ENCODE measurements at regions not wholly inside any gene's neighbourhood (a gene's known extent, or its start where the extent isn't known, plus 50 kb on each side); places are given as distances from the start of the nearest gene placed in this dataset.

GRCh38 chr13:70571221-70571620, 463.0 kb upstream of the KLHL1 start:
- CTCF ChIA-PET, result no interaction called here
- Mint-ChIP-seq H3K27me3 (ENCODE audit: unreplicated experiment) (no peaks in the 10 kb centered on the region), H3K27ac (ENCODE audit: unreplicated experiment) (no peak overlapping the region), H3K4me1 (ENCODE audit: low read depth, unreplicated experiment) (no peaks in the 10 kb centered on the region), H3K4me3 (ENCODE audit: low read depth, unreplicated experiment) (no peak overlapping the region), H3K9me3 (ENCODE audit: low read depth, unreplicated experiment) (no peaks in the 10 kb centered on the region), H3K36me3 (ENCODE audit: insufficient read depth, unreplicated experiment) (no peaks in the 10 kb centered on the region)
- DNase-seq, result no peak
- no TSS peak for BruUV-seq (replicated peaks)
- intact Hi-C loops (cut with micrococcal nuclease; ENCODE audit: unreplicated experiment), result no loop called here
- no peak for TF ChIP-seq CTCF (IDR thresholded peaks at IDR 0.05; ENCODE audit: unreplicated experiment)

- H3K9me3 Mint-ChIP-seq (ENCODE audit: low read depth, unreplicated experiment), result no peaks in the 10 kb centered on the region
- CTCF ChIA-PET, result no interaction called here
- H3K36me3 Mint-ChIP-seq (ENCODE audit: insufficient read depth, unreplicated experiment), result no peaks in the 10 kb centered on the region
- H3K27ac Mint-ChIP-seq (ENCODE audit: unreplicated experiment), result no peak overlapping the region
- H3K4me3 Mint-ChIP-seq (ENCODE audit: low read depth, unreplicated experiment), result no peak overlapping the region
- no peak for TF ChIP-seq CTCF (IDR thresholded peaks at IDR 0.05; ENCODE audit: unreplicated experiment)
- intact Hi-C loops (cut with micrococcal nuclease; ENCODE audit: unreplicated experiment), result loop anchor here (5.0 to 10.0 kb wide), 4 partner anchors 234 to 1031 kb away; no protein-coding TSS in a partner anchor
- BruUV-seq (replicated peaks), result no TSS peak
- no peak for DNase-seq
- H3K27me3 Mint-ChIP-seq (ENCODE audit: unreplicated experiment), result no peaks in the 10 kb centered on the region
- no peaks in the 10 kb centered on the region for H3K4me1 Mint-ChIP-seq (ENCODE audit: low read depth, unreplicated experiment)
Measured at GRCh38 chr13:70568571-70568970, 460.3 kb upstream of the KLHL1 start.

GRCh38 chr13:70544706-70545105, 436.5 kb upstream of the KLHL1 start:
- CTCF ChIA-PET, result no interaction called here
- Mint-ChIP-seq H3K27ac (ENCODE audit: unreplicated experiment) (no peak overlapping the region), H3K4me1 (ENCODE audit: low read depth, unreplicated experiment) (no peaks in the 10 kb centered on the region), H3K27me3 (ENCODE audit: unreplicated experiment) (no peaks in the 10 kb centered on the region), H3K36me3 (ENCODE audit: insufficient read depth, unreplicated experiment) (no peaks in the 10 kb centered on the region), H3K4me3 (ENCODE audit: low read depth, unreplicated experiment) (no peak overlapping the region), H3K9me3 (ENCODE audit: low read depth, unreplicated experiment) (no peaks in the 10 kb centered on the region)
- TF ChIP-seq CTCF (IDR thresholded peaks at IDR 0.05; ENCODE audit: unreplicated experiment), result no peak
- intact Hi-C loops (cut with micrococcal nuclease; ENCODE audit: unreplicated experiment), result no loop called here
- no peak for DNase-seq
- BruUV-seq (replicated peaks), result no TSS peak

GRCh38 chr13:70541451-70541850, 433.2 kb upstream of the KLHL1 start:
- CTCF ChIA-PET, result no interaction called here
- no peak for DNase-seq
- no TSS peak for BruUV-seq (replicated peaks)
- no peaks in the 10 kb centered on the region for H3K36me3 Mint-ChIP-seq (ENCODE audit: insufficient read depth, unreplicated experiment)
- intact Hi-C loops (cut with micrococcal nuclease; ENCODE audit: unreplicated experiment), result no loop called here
- no peaks in the 10 kb centered on the region for H3K4me1 Mint-ChIP-seq (ENCODE audit: low read depth, unreplicated experiment)
- no peak overlapping the region for H3K27ac Mint-ChIP-seq (ENCODE audit: unreplicated experiment)
- no peaks in the 10 kb centered on the region for H3K9me3 Mint-ChIP-seq (ENCODE audit: low read depth, unreplicated experiment)
- H3K27me3 Mint-ChIP-seq (ENCODE audit: unreplicated experiment), result no peaks in the 10 kb centered on the region
- H3K4me3 Mint-ChIP-seq (ENCODE audit: low read depth, unreplicated experiment), result no peak overlapping the region
- TF ChIP-seq CTCF (IDR thresholded peaks at IDR 0.05; ENCODE audit: unreplicated experiment), result no peak

GRCh38 chr13:70534466-70534865, 426.2 kb upstream of the KLHL1 start:
- Mint-ChIP-seq H3K27ac (ENCODE audit: unreplicated experiment) (no peak overlapping the region), H3K4me1 (ENCODE audit: low read depth, unreplicated experiment) (no peaks in the 10 kb centered on the region), H3K27me3 (ENCODE audit: unreplicated experiment) (no peaks in the 10 kb centered on the region), H3K9me3 (ENCODE audit: low read depth, unreplicated experiment) (no peaks in the 10 kb centered on the region), H3K4me3 (ENCODE audit: low read depth, unreplicated experiment) (no peak overlapping the region), H3K36me3 (ENCODE audit: insufficient read depth, unreplicated experiment) (no peaks in the 10 kb centered on the region)
- no peak for DNase-seq
- BruUV-seq (replicated peaks), result no TSS peak
- no peak for TF ChIP-seq CTCF (IDR thresholded peaks at IDR 0.05; ENCODE audit: unreplicated experiment)
- CTCF ChIA-PET, result no interaction called here
- intact Hi-C loops (cut with micrococcal nuclease; ENCODE audit: unreplicated experiment), result no loop called here

Measured in Calu3 (cell line).